ENCODE measurements at regions not wholly inside any gene's neighbourhood (a gene's known extent, or its start where the extent isn't known, plus 50 kb on each side); places are given as distances from the start of the nearest gene placed in this dataset.
A peak's percentile ranks its signal among the peaks of the same experiment; 100 is the strongest.

GRCh38 chr20:51185861-51186260, 163.0 kb upstream of the KCNG1 start:
- TF ChIP-seq HLTF (IDR thresholded peaks at IDR 0.05) = no peak
- no peak for TF ChIP-seq ADNP (tag; IDR thresholded peaks at IDR 0.05)
- TF ChIP-seq ZC3H8 (IDR thresholded peaks at IDR 0.05) = no peak
- no peak for TF ChIP-seq ZNF3 (CRISPR knock-in tag; IDR thresholded peaks at IDR 0.05)
- TF ChIP-seq SETDB1 (IDR thresholded peaks at IDR 0.05; ENCODE audit: low read length) = no peak
- peaks cover 15 to 36% of the 10 kb centered on the region in 2 experiments; a peak in 4 of 5 replicates for H3K27me3 ChIP-seq (ENCODE audit: control insufficient read depth in 2 of 2, insufficient read depth in 2 of 2, low read length in 2 of 2)
- 0% methylated on average over 4 of the region's 4 CpGs for WGBS (ENCODE audit: insufficient coverage, low coverage, missing lambda C conversion rate)
- no TSS peak for BruUV-seq (replicated peaks)
- no peak overlapping the region for H3K27ac ChIP-seq (ENCODE audit: extremely low read depth, low read depth, low read length)
- no peaks in the 10 kb centered on the region for H4K20me1 ChIP-seq (replicated peaks; ENCODE audit: control insufficient read depth, insufficient read depth, low read length)
- no peak overlapping the region for H3K4me3 ChIP-seq
- H3K4me2 ChIP-seq (ENCODE audit: insufficient read depth, low read length) = no peak overlapping the region
- no peaks in the 10 kb centered on the region for H3K4me1 ChIP-seq (replicated peaks in 1 of 2; ENCODE audit: control insufficient read depth in 2 of 2, insufficient read depth in 2 of 2, low read length in 2 of 2)
- H3K9me3 ChIP-seq (replicated peaks; ENCODE audit: control insufficient read depth, insufficient read depth, low read depth, low read length) = no peaks in the 10 kb centered on the region
- in situ Hi-C loops (cut with MboI) (no loop called here), intact Hi-C loops (cut with micrococcal nuclease) (no loop called here)
- no peak for FAIRE-seq
- no peak for ATAC-seq
- no peak for DNase-seq (ENCODE audit: extremely low read depth in 1 of 4, low spot score in 3 of 4)
- no peak overlapping the region for H3K9ac ChIP-seq (ENCODE audit: insufficient read depth in 1 of 2, low read depth in 2 of 2, low read length in 2 of 2)
- ChIA-PET CTCF (ENCODE audit: low intra/inter-chr PET ratio) (no interaction called here), POLR2A (interaction anchor here (0.6 kb wide), 3 partner anchors 10 to 1271 kb away, joined by 3 read pairs; no protein-coding TSS in a partner anchor)
- no peaks in the 10 kb centered on the region for H3K36me3 ChIP-seq (ENCODE audit: control insufficient read depth, insufficient read depth, low read length)
- H3K79me2 ChIP-seq (ENCODE audit: control insufficient read depth, insufficient read depth, low read length) = no peaks in the 10 kb centered on the region
- no peaks in the 10 kb centered on the region for H3K9me1 ChIP-seq (ENCODE audit: control insufficient read depth, insufficient read depth, low read length)
- no peak overlapping the region for H2AFZ ChIP-seq (ENCODE audit: low read depth, low read length)

- no peak overlapping the region for H3K27ac ChIP-seq (ENCODE audit: extremely low read depth, low read depth, low read length)
- BruUV-seq (replicated peaks) = no TSS peak
- H3K4me1 ChIP-seq (replicated peaks in 1 of 2; ENCODE audit: control insufficient read depth in 2 of 2, insufficient read depth in 2 of 2, low read length in 2 of 2) = no peaks in the 10 kb centered on the region
- ChIA-PET POLR2A (no interaction called here), CTCF (ENCODE audit: low intra/inter-chr PET ratio) (no interaction called here)
- H3K9ac ChIP-seq (ENCODE audit: insufficient read depth in 1 of 2, low read depth in 2 of 2, low read length in 2 of 2) = no peak overlapping the region
- in situ Hi-C loops (cut with MboI) (no loop called here), intact Hi-C loops (cut with micrococcal nuclease) (no loop called here)
- 3% methylated on average over 3 of the region's 3 CpGs for WGBS (ENCODE audit: insufficient coverage, low coverage, missing lambda C conversion rate)
- no peaks in the 10 kb centered on the region for H3K9me1 ChIP-seq (ENCODE audit: control insufficient read depth, insufficient read depth, low read length)
- peak; percentile 31; the same call in 1 of the 3 replicates for ATAC-seq
- no peak overlapping the region for H3K4me2 ChIP-seq (ENCODE audit: insufficient read depth, low read length)
- FAIRE-seq = no peak
- no peaks in the 10 kb centered on the region for H3K9me3 ChIP-seq (replicated peaks; ENCODE audit: control insufficient read depth, insufficient read depth, low read depth, low read length)
- H4K20me1 ChIP-seq (replicated peaks; ENCODE audit: control insufficient read depth, insufficient read depth, low read length) = no peaks in the 10 kb centered on the region
- peak in 3 of 4 experiments; percentile 11 to 28 (median 16) for DNase-seq (ENCODE audit: extremely low read depth in 1 of 4, low spot score in 3 of 4)
- peaks cover 12 to 35% of the 10 kb centered on the region in 2 experiments; a peak in 4 of 5 replicates for H3K27me3 ChIP-seq (ENCODE audit: control insufficient read depth in 2 of 2, insufficient read depth in 2 of 2, low read length in 2 of 2)
- H3K4me3 ChIP-seq = no peak overlapping the region
- H3K36me3 ChIP-seq (ENCODE audit: control insufficient read depth, insufficient read depth, low read length) = no peaks in the 10 kb centered on the region
- no peak for TF ChIP-seq DEAF1 (CRISPR knock-in tag; IDR thresholded peaks at IDR 0.05)
- no peak for TF ChIP-seq RHOXF2B (CRISPR knock-in tag; conservative IDR thresholded peaks at IDR 0.05)
- peak; percentile 55 for TF ChIP-seq NFYB (IDR thresholded peaks at IDR 0.05; ENCODE audit: extremely low read depth, insufficient read length)
- no peak for TF ChIP-seq CBX1 (IDR thresholded peaks at IDR 0.05; ENCODE audit: low read depth)
- peak; percentile 36; the same call in 1 of the 2 replicates for TF ChIP-seq RAD51 (IDR thresholded peaks at IDR 0.05; ENCODE audit: borderline replicate concordance, low read depth)
- TF ChIP-seq USF2 (CRISPR knock-in tag; IDR thresholded peaks at IDR 0.05) = peak; percentile 72
- TF ChIP-seq ZNF583 (CRISPR knock-in tag; IDR thresholded peaks at IDR 0.05) = no peak
- TF ChIP-seq HNRNPK (IDR thresholded peaks at IDR 0.05; ENCODE audit: low read depth, low read length, poor library complexity, severe bottlenecking) = no peak
- peak; percentile 60 for TF ChIP-seq NFIC (IDR thresholded peaks at IDR 0.05)
- no peak for TF ChIP-seq ZNF512 (tag; IDR thresholded peaks at IDR 0.05)
- no peak overlapping the region for H2AFZ ChIP-seq (ENCODE audit: low read depth, low read length)
- no peaks in the 10 kb centered on the region for H3K79me2 ChIP-seq (ENCODE audit: control insufficient read depth, insufficient read depth, low read length)
These were observed 162.4 kb upstream of the KCNG1 start for GRCh38 chr20:51185277-51185676.

Measured in K562 (cell line).